Muscle of arm (tissue), 1 donor: ENCODE measurements at regions not wholly inside any gene's neighbourhood (a gene's known extent, or its start where the extent isn't known, plus 50 kb on each side); places are given as distances from the start of the nearest gene placed in this dataset.

ENCODE experiments used
- DNase-seq: peaks from one replicate; pipeline ENCODE4 v3.0.0-alpha.2; 2013

GRCh38 chr3:132236701-132237651 is 80.2 kb upstream of the ACP3 start:
- DNase-seq, result no peak

DNA sequence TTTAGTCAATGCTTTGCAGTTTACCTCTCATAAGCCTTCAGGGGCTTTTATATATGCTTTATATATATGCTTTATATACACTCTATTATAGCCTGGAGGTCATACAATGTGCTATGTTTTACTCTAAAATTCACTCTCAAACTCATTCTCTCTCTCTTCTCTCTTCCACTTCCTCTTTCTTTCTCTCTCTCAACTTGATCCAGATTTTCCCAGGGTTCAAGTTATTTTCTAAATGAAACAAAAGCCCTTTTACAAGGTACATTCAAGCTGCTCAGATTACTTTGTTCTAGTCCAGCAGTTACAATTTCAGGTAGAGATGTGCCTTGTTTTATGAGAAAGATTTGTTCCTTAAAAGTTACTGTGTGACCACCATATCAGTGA is 79.6 kb upstream of the ACP3 start:
- DNase-seq, result no peak

DNA sequence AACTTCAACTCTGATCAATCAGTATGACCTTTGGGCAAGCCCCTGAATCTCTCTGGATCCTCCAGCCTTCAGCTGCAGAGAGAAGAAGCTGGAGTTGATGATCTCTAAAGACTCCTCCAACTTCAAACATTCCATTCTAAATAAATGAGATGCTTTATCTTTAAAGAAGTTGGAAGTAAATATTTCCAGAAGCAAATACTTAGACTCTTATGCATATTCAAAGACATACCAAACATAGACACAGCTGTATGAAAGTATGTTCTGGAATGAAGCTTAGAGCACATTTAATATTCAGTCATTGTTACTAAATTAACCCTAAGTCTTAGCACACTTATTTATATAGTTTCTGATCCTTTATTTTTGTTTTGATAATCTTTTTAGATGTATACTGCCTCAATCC is 77.6 kb upstream of the ACP3 start:
- no peak for DNase-seq

DNA sequence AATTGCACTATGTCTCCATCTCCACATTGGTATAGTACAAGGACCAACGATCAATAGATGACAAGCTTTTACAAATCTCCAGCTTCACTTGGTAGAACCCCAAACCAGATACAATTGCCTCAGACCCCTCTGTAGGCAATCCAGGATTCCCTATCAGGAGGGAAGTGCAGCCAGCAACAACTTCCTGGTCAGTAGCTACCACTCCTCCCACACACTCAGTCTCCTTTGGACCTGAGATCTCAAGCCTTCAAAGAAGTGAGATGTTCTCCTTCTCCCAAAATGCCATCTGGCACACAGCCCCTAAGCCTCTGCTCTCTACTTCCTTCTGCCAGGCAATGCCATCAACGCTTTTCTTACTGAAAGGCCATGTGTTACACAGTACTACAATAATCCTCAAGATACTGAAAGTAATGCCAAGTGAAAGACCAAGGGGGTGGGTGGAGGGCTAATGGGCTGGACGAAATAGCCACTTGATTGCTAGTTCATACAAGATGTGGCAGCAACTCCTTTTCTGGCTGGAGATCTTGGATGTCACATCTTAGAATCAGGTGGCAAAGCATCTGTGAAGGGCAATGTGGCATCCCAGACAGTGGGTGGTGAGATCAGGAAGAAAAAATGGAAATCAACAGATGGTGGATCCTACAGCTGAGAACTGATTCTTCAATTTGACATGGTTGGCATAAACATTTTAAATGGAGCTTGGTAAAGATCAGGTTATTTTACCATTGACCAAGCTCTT is 75.3 kb upstream of the ACP3 start:
- DNase-seq, result no peak

- no peak for DNase-seq
Observed at GRCh38 chr3:132242790-132243189, 74.4 kb upstream of the ACP3 start.

GRCh38 chr3:132245552-132246142 is 71.6 kb upstream of the ACP3 start:
- DNase-seq, result peak; percentile 34

GRCh38 chr3:132246212-132246611 is 71.0 kb upstream of the ACP3 start:
- DNase-seq, result no peak

DNA sequence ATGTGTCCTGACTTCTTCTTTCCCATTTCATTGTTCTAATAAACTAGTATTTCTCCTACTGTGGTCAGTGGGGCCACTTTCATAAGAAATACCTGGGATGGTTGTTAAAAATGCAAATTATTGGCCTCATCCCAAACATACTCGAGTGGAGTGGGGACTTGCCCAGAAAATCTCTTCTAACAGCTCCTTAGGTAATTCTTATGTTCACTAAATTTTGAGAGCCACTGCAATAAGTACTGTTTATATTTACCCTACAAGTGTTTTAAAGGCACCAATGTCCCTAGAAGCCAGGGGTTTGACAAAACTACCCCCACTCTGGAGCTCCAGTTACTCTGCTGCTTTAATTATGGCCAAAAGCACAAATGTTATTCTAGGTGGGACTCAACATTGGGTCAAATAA is 70.0 kb upstream of the ACP3 start:
- DNase-seq, result no peak

- DNase-seq, result no peak
Observed at GRCh38 chr3:132248490-132248889, 68.7 kb upstream of the ACP3 start.

DNA sequence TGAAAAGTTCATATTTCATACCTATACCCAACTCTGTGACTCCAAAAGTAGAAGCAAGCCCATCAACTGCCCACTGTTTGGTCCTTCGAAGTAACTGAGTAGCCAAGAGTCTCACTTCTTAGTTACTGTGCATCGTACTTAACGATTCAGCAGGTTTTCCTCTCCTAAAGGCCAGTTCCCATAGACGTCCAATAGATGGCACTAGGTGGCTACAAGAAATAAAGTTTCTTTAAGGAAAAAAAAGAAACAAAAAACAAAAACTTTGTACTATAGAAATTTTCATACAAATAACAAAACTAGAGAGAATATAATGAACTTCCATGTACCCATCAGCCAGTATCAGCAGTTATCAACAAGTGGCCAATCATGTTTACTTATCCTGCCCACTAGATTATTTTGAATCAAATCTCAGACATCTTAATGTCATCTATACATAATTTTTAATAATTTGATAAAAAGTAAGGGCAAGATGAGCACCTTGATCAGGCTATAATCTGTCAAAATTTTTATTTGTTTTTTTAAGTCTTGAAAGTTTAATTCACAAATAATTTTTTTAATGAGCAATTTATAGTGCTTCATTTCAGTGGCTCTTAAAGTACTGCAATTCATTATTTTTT is 63.8 kb upstream of the ACP3 start:
- DNase-seq, result peak; percentile 50

DNA sequence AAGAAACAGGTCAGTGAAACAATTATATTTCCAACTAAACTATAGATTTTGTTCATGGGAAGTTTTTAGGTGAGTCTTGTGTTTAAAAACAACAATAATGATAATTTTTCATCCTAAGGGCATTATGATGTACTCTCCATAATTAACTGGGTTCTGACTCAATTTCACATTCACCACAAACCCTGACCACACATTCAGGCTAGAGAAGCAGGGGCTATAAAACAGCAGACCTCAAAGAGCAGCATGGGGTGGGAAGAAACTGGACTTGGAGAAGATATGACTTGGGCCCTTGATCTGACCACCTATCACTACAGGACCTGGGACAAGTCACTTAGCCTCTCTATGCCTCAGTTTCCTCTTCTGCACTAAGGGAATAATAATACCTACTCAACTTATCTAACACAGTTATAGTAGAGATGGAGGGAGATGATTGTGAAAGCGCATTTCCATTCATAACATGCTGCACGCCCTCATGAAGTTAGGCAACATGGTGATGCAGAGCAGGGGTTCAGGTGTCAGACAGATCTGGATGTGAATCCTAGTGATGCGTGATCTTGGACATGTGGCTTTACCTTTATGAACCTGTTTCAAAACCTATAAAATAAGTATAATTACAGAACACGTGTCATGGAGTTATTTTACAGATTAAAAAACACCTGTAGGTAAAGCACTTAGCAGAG is 63.0 kb upstream of the ACP3 start:
- no peak for DNase-seq

DNA sequence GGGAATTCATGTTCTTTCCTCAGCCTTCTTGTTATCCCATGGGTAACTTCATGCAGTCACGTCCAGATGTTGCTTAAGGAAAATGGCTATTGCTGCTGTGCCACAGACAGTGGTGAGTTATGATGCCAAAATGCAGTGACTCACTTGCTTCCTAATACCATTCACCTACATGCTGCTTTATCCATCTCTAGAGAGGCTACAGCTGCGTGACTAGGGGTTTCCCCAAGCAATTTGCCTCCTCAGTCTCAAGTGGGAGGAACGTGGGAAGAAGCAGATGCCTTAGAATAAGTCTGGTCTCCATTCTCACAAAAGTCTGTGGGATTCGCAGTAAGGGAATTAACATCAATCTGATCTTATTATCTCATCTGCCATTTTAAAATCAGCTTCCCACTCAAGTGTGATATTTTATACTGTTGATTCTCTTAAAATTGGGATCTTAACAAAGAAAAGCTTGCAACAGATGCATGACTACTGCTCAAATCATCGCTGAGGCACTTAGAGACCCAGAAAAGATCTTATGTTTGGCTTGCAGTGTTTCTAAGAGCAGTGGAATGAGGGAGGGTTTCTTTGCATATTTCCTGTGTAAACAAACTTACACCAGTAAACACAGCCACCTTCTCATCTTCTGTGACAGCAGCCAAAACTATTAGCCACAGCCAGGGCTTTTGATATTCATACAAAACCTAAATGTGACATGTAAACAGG is 62.0 kb upstream of the ACP3 start:
- no peak for DNase-seq

DNA sequence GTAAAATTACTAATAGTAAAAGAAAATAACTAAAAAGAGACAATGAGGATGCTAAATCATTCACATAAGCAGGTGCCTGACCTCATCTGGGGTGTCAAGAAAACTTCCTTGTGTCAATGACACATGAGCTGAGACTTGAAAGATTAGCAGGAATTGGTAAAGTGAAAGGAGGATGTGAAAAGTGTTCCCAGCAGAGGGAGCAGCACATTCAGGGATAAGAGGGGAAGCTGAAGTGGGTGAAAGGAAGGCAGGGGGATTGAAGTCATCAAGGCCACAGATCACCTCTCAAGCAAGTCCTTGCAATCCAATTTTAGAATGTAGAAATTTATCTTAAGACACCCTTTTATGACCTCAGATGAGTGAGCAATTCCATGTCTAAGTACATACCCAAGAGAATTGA is 60.2 kb upstream of the ACP3 start:
- peak; percentile 14 for DNase-seq

DNA sequence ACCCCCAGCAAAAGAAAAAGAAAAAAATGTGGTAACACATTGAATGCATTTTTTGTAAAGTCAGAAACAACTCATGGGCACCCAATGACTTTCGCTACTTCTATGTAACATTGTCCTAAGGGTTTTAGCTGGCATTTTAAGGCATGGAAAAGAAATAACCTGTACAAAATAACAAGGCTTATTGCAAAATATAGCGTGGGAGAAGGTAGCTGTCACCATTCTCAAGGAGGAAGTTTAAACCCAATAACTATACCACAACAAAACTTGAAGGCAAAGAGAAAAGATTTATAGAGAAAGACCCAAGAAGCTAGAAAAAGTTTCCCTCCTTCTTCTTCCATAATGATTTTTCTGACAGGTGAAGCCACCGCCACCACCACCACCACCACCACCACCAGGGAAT is 55.7 kb upstream of the ACP3 start:
- no peak for DNase-seq

DNA sequence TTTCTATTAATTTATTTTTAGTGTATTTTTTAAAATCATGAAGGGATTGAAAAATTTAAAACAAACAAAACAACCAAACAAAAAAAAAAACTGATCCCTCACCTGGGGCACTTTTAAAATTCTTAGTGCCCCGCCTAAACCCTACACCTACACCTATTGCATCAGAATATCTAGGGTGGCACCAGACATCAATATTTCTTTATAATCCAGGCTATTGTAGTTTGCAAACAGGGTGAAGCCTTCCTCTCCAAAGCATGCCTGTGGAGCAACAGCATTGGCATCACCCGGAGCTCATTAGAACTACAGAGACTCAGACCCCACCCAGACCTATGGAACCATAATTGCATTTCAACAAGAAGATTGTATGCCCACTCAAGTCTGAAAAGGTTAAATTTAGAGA is 54.9 kb upstream of the ACP3 start:
- no peak for DNase-seq

GRCh38 chr3:132262956-132263355 is 54.3 kb upstream of the ACP3 start:
- no peak for DNase-seq

- DNase-seq, result no peak
Observed at GRCh38 chr3:132265028-132265427, 52.2 kb upstream of the ACP3 start.

- no peak for DNase-seq
Observed at GRCh38 chr3:132265488-132265887, 51.7 kb upstream of the ACP3 start.

GRCh38 chr3:132267391-132267993 is 49.7 kb upstream of the ACP3 start:
- no peak for DNase-seq
